GM10248 (cell line): ENCODE measurements at regions not wholly inside any gene's neighbourhood (a gene's known extent, or its start where the extent isn't known, plus 50 kb on each side); places are given as distances from the start of the nearest gene placed in this dataset.

ENCODE experiments used
- CTCF ChIA-PET: fragments of 300-600 bp; sonication (Branson Sonifier 250); formaldehyde crosslinking; extraction: SDS; loops from one replicate; lab custom pipeline; 2021; ENCODE audit warnings: antibody characterized with exemption; lab: Yijun Ruan, JAX
- POLR2A ChIA-PET: fragments of 350-650 bp; sonication (Branson Sonifier 250); formaldehyde crosslinking; extraction: SDS; loops from one replicate; lab custom pipeline; 2020; ENCODE audit warnings: antibody characterized with exemption; lab: Yijun Ruan, JAX
- DNase-seq: peaks from one replicate; pipeline ENCODE4 v3.0.0; 2012; ENCODE audit errors: extremely low spot score
- TF ChIP-seq, protein P1 (sequence below): IDR thresholded peaks from 2 replicates; pipeline ENCODE4 v1.5.1; 2012; ENCODE audit warnings: mild to moderate bottlenecking, low read depth; ENCODE audit errors: extremely low read depth, missing control alignments, control extremely low read depth

DNA sequence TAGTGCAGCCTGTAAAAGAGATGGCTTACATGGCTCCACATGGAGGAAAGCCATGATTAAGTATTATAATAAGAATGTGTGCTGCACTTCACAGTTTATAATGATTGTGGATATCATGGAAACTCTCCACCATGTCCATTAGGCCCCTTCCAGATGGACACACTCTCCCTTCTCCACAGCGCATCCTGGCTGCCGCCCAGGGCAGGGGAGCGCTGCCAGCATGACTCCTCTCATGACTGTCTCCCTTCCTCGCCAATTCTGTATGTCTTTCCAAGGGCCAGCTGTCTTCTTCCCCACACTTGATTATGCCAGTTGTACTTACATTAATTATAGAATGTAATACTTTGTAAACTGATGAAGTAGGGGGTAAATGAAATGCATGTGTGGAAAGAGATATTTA is 259.3 kb upstream of the TMEM72 start:
- TF ChIP-seq, protein P1, sequence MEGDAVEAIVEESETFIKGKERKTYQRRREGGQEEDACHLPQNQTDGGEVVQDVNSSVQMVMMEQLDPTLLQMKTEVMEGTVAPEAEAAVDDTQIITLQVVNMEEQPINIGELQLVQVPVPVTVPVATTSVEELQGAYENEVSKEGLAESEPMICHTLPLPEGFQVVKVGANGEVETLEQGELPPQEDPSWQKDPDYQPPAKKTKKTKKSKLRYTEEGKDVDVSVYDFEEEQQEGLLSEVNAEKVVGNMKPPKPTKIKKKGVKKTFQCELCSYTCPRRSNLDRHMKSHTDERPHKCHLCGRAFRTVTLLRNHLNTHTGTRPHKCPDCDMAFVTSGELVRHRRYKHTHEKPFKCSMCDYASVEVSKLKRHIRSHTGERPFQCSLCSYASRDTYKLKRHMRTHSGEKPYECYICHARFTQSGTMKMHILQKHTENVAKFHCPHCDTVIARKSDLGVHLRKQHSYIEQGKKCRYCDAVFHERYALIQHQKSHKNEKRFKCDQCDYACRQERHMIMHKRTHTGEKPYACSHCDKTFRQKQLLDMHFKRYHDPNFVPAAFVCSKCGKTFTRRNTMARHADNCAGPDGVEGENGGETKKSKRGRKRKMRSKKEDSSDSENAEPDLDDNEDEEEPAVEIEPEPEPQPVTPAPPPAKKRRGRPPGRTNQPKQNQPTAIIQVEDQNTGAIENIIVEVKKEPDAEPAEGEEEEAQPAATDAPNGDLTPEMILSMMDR, result no peak
- no peak for DNase-seq
- ChIA-PET POLR2A (no interaction called here), CTCF (no interaction called here)

DNA sequence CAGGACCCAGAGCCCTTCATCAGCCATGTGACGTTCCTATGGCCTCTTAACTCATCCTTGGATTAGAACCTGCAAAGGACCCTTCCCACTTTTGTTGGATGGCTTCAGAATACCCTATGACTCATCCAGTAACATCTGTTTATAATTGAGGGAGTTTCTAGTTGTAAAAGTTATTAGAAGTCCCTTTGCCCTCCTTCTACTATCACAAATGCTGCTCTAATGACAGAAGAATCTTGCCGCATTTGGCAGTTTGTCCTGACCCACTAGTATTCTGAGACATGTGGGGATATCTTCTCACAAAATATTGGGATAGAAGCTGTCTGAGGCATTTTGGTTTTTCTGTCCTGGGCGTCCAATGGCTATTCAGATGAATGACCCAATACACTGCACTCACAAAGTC is 251.8 kb upstream of the TMEM72 start:
- ChIA-PET CTCF (interaction anchor here (1.3 kb wide), 1 partner anchor 11 kb away, joined by 4 read pairs; no protein-coding TSS in a partner anchor), POLR2A (no interaction called here)
- TF ChIP-seq, protein P1, result no peak
- DNase-seq, result no peak

DNA sequence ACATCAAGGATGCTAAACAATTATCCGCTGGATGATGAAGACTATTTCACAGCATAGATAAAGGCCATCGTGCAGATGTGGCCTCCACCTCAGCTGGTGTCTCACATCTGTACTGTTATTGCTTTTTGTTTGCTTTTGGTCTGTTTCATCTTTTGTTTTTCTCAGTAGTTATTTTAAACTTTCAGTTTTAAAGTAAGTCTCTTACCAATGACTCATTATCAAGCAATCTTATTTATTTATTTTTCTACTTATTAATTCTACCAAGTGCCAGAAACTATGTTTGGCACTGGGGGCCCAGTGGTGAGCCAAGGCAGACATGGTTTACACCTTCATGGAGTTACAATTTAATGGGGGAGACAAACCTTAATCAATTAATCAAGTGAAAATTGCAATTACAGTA is 250.9 kb upstream of the TMEM72 start:
- POLR2A ChIA-PET, result no interaction called here

DNA sequence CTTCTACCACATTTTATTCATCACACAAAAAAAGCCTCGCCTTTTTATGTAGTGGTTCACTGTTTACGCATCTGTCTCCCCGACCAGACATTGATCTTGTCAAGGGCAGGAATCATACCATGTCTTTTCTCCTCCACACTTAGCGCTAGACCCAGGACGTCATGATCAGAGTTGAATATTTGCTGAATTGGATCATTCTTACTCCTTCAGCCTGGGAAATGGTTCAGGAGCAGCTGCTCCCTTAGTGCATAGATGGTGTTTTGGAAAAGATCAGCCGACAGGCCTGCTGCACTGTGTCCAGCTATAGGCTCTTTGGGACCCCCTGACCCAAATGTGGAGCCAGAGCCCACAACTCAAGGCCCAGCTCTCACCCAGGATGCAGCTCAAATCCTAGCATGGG is 249.1 kb upstream of the TMEM72 start:
- ChIA-PET POLR2A (no interaction called here), CTCF (no interaction called here)
- TF ChIP-seq, protein P1, result no peak
- no peak for DNase-seq

More for the DNA sequence above, 250.9 kb upstream of the TMEM72 start:
- TF ChIP-seq, protein P1, result no peak
- CTCF ChIA-PET, result interaction anchor here (1.3 to 1.5 kb wide), 2 partner anchors 11 to 21 kb away, joined by 3 to 4 read pairs; no protein-coding TSS in a partner anchor
- no peak for DNase-seq

DNA sequence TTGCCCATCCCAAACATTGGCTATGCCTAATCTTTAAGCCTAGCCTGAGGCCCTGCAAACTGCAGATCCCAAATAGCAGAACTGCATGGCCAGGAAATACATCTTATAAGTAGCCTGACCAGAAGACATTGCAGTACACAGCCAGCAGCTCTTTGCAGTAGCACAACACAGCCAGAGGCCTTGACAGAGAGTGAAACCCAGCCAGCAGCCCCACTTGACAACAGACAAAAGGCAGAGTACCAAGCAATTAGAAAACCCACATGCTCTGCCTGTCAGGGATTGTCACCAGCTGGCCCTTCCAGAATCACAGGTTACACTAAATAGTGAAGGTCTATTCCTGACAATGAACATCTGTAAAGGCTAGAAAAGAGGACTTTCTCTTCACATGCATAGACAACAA is 242.8 kb upstream of the TMEM72 start:
- ChIA-PET CTCF (no interaction called here), POLR2A (no interaction called here)
- no peak for DNase-seq
- TF ChIP-seq, protein P1, result no peak

DNA sequence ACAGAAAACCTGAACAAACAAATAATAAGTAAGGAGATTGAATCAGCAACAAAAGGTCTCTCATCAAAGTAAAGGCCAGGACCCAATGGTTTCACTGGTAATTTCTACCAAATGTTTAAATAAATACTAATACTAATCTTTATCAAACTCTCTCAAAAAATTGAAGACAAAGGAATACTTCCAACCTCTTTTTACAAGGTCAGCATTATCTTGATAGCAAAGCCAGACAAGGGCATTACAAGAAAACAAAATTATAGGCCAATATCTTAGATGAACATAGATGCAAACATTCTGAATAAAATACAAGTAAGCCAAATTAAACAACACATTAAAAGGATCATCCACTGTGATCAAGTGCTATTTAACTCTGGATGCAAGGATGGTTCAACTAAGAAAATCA is 239.8 kb upstream of the TMEM72 start:
- no peak for DNase-seq
- CTCF ChIA-PET, result no interaction called here
- POLR2A ChIA-PET, result no interaction called here
- TF ChIP-seq, protein P1, result no peak
